Cardiac muscle cell (in vitro differentiated cells and primary cell): ENCODE measurements at regions not wholly inside any gene's neighbourhood (a gene's known extent, or its start where the extent isn't known, plus 50 kb on each side); places are given as distances from the start of the nearest gene placed in this dataset.
"Not testable (repeated sequence)": the region's sequence is repeated elsewhere in the genome, so short reads cannot be mapped to it uniquely, and the experiment has no call there.

Experiments used
- DNase-seq, 2 donors: peaks; one replicate each; pipeline versions ENCODE4 v3.0.0 to v3.0.0-alpha.2; 2010 to 2017; ENCODE audit warnings: low read depth in 1 of 2, low spot score in 1 of 2
- H3K27ac ChIP-seq: fragments of 200-600 bp; sonication (generic); 2 replicates; pipeline ENCODE4 v1.5.1; 2016
- H3K27me3 ChIP-seq: fragments of 200-600 bp; sonication (generic); 2 replicates; pipeline ENCODE4 v1.6.0; 2016; ENCODE audit warnings: control low read depth
- H3K36me3 ChIP-seq: fragments of 200-600 bp; sonication (generic); 2 replicates; pipeline ENCODE4 v1.5.1; 2016; ENCODE audit warnings: control low read depth
- H3K4me1 ChIP-seq: fragments of 200-600 bp; sonication (generic); 2 replicates; pipeline ENCODE4 v1.8.1; 2017; ENCODE audit warnings: low read depth, mild to moderate bottlenecking, mixed run types
- H3K4me3 ChIP-seq: fragments of 200-600 bp; sonication (generic); 2 replicates; pipeline ENCODE4 v1.5.1; 2016; ENCODE audit warnings: mild to moderate bottlenecking
- H3K9me3 ChIP-seq: fragments of 200-600 bp; sonication (generic); 2 replicates; pipeline ENCODE4 v1.5.1; 2017; ENCODE audit warnings: low read depth, mild to moderate bottlenecking, control low read depth
- CTCF ChIP-seq: IDR thresholded peaks from 2 replicates; pipeline ENCODE4 v1.5.1; 2012; ENCODE audit warnings: low read depth, mild to moderate bottlenecking, low read length

GRCh38 chr6:50549475-50549874 is 163.9 kb upstream of the TFAP2D start:
- Histone ChIP-seq H3K4me1 (no peaks in the 10 kb centered on the region), H3K9me3 (no peaks in the 10 kb centered on the region), H3K27me3 (no peaks in the 10 kb centered on the region), H3K36me3 (no peaks in the 10 kb centered on the region), H3K27ac (no peak overlapping the region), H3K4me3 (no peak overlapping the region)
- TF ChIP-seq CTCF: no peak
- no peak for DNase-seq

GRCh38 chr6:50555982-50556381 is 157.3 kb upstream of the TFAP2D start:
- no peak overlapping the region for H3K27ac ChIP-seq
- TF ChIP-seq CTCF: no peak
- no peaks in the 10 kb centered on the region for H3K36me3 ChIP-seq
- DNase-seq: no peak
- no peaks in the 10 kb centered on the region for H3K4me1 ChIP-seq
- no peak overlapping the region for H3K4me3 ChIP-seq
- H3K9me3 ChIP-seq: no peaks in the 10 kb centered on the region
- no peaks in the 10 kb centered on the region for H3K27me3 ChIP-seq

GRCh38 chr6:50565004-50565403 is 148.3 kb upstream of the TFAP2D start:
- Histone ChIP-seq H3K4me1 (no peaks in the 10 kb centered on the region), H3K36me3 (no peaks in the 10 kb centered on the region), H3K9me3 (no peaks in the 10 kb centered on the region), H3K4me3 (no peak overlapping the region), H3K27me3 (no peaks in the 10 kb centered on the region), H3K27ac (no peak overlapping the region)
- no peak for DNase-seq
- TF ChIP-seq CTCF: no peak

- not testable (repeated sequence) for H3K27me3 ChIP-seq, H3K27ac ChIP-seq, H3K4me3 ChIP-seq, H3K4me1 ChIP-seq, H3K36me3 ChIP-seq, H3K9me3 ChIP-seq, DNase-seq
These were observed 142.1 kb upstream of the TFAP2D start for GRCh38 chr6:50571230-50571629.

GRCh38 chr6:50585441-50586330 is 127.6 kb upstream of the TFAP2D start:
- no peaks in the 10 kb centered on the region for H3K9me3 ChIP-seq
- no peak for DNase-seq
- no peak for TF ChIP-seq CTCF
- H3K27me3 ChIP-seq: no peaks in the 10 kb centered on the region
- no peaks in the 10 kb centered on the region for H3K36me3 ChIP-seq
- peaks cover 3% of the 10 kb centered on the region for H3K4me1 ChIP-seq
- no peak overlapping the region for H3K27ac ChIP-seq
- H3K4me3 ChIP-seq: no peak overlapping the region

GRCh38 chr6:50586331-50586675 is 127.0 kb upstream of the TFAP2D start:
- Histone ChIP-seq H3K27me3 (no peaks in the 10 kb centered on the region), H3K4me1 (peaks cover 7% of the 10 kb centered on the region), H3K36me3 (no peaks in the 10 kb centered on the region), H3K4me3 (no peak overlapping the region), H3K27ac (no peak overlapping the region), H3K9me3 (no peaks in the 10 kb centered on the region)
- no peak for DNase-seq
- TF ChIP-seq CTCF: no peak
